IPS-NIHi11 (cell line): ENCODE measurements at regions not wholly inside any gene's neighbourhood (a gene's known extent, or its start where the extent isn't known, plus 50 kb on each side); places are given as distances from the start of the nearest gene placed in this dataset.
A peak's percentile ranks its signal among the peaks of the same experiment; 100 is the strongest.
"Not testable (repeated sequence)": the region's sequence is repeated elsewhere in the genome, so short reads cannot be mapped to it uniquely, and the experiment has no call there.

Source experiments
- DNase-seq: peaks from one replicate; pipeline ENCODE4 v3.0.0; 2012; ENCODE audit warnings: mixed read lengths, low spot score

DNA sequence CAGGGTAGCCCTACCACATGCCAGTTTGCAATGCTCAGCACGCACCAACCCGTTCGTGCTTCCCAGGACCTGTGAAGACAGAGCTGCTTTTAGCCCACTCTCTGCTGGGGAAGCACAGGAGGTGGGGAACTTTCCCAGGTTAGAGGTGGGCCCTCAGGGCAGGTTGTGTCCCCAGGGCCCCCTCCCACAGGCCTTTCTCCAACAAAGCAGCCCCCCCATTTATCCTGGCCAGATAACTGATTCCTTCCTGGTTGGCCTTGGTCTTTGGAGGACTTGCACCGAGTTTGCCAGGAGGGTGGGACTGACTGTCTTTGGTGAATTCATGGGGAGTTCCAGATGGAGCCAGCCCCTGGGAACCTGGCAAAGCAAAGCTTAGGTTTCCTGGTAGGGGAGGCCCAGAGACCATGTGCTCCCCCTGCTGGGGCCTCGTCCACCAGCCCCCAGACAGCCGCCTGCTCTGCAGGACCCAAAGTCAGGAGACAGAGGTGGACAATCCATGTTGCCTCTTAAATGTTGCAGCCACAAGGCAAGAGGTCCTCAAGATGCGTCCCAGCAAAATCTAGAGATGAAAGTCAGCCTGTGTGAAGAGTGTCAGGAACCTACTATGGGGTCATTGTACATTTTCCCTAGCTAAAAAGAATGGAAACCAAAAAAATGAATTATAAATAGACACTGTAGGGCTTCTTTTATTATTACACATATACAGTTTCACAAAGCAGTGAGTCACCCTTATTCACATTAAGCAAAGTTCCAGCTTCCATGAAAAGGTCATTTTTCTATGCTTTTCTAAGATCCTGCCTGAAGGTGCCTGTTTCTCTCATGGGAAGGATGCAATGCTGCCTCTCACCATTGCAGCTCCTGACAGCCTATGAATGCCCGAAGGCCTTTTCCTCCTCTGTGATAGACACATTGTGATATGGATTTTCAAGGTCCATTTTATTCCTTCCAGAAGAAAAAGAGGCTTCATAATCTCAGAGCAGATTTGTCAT, 497.8 kb downstream of the PREX1 start:
- peak; percentile 73 for DNase-seq

DNA sequence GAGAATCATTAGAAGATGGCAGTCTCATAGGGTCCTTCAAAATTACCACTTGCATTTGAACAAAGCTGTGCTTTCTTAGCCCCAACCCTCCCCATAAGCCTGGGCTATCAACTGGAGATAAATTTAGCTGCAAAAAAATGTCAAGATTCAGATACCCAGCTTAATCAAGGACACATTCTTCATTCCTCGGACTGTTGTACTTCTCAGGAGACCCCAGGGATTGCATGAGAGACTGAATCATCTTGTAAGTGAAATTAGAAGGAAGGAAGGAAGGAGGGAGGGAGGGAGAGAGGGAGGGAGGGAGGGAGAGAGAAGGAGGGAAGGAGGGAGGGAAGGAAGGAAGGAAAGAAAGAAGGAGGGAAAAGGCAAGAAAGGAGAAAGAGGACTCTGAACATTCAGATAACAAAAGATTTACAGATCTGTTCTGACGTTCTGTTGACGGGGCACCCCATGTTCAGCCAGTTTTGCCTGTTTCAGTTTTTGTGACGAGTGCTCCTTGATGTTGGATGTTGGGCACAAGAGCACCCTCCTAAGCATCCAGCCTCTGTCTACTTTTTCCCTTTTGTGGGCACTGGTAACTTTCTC, 498.7 kb downstream of the PREX1 start:
- DNase-seq, result no peak

GRCh38 chr20:48327848-48328247, 500.0 kb downstream of the PREX1 start:
- not testable (repeated sequence) for DNase-seq

DNA sequence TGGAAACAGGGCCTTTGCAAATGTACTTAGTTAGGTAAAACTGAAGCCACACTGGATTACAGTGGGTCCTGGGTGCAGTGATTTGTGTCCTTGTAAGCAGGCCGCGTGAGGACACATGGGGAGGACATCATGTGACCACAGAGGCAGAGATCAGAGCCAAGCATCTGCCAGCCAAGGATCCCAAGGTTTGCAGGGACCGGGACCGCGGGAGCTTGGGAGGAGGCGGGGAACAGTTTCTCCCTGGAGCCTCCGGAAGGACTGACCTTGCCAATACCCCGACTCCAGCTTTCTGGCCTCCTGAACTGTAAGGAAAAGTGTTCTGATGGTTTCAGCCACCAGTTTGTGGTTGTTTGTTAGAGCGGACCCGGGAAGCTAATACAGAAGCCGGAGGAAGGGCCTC, 500.9 kb downstream of the PREX1 start:
- DNase-seq, result no peak

DNA sequence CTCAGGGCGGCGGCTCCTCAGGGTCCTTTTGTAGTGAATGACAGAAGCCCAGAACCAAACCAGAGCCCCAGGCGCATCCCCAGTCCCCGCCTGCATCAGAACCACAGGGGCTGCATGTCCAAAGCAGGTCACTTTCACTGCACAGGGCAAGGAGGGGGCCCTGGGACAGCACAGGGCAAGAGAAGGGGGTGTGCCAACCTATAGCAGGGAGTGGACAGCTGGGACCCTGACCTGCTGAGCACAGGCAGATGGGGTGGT, 501.4 kb downstream of the PREX1 start:
- no peak for DNase-seq

DNA sequence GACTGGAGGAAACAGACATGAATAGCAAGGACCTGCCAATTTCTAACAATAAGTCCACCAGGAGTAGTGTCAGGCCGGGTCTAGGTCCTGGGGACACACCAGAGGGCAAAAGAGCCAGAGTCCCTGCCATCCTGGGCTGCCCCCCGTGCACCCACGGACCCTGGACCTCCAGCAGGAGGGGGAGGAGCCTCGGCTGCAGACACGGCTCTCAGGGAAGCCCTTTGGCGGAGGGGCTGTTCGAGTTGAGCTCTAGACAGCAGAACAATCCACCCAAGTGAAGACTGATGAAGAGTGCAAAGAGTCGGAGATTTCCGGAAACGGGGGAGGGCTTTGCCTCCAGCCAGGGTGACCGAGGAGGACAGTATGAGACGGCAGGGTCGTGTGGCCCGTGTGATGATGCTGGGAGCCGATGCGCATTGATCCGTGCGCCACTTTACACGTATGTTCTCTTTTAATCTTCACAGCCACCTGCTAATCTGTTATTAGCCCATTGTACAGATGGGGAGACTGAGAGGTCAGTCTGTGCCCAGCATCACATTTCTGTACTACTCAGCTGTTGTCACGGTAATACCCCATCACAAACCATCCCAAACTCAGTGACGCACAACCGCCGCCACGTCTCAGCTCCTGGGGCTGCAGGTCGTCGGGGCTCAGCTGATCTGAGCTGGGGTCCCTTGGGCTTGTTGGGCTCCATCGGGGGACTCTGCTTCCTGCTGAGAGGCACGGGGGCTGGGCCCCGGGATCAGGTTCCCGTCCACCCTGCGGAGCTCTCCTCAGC, 502.0 kb downstream of the PREX1 start:
- no peak for DNase-seq

DNA sequence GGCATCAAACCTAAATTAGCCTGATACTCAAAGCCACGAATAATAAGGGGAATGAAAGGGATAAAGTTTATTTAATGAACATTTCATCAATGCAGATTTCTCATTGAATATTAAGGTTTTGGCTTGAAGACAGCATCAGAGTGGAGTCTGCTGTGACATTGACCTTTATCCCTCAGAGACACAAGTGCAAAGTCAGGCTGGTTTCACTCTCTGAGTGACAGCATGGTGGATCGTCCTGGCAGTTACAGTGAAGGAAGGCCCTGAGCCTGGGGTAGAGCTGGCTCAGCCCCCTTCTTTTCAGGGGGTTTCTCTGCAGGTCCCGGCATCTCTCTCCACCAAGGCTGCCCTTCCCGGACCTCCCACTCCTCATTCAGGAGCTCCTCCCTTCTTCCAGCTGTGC, 503.1 kb downstream of the PREX1 start:
- no peak for DNase-seq

DNA sequence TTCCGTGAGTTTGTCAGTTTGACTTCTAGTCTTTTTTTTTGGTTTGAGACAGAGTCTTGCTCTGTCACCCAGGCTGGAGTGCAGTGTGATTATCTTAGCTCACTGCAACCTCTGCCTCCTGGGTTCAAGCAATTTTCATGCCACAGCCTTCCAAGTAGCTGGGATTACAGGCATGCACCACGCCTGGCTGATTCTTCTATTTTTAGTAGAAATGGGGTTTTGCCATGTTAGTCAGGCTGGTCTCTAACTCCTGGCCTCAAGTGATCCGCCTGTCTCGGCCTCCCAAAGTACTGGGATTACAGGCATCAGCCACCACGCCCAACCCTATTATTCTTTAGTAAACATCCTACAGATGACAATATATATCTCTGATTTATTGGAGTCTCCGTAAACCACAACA, 506.5 kb downstream of the PREX1 start:
- no peak for DNase-seq

DNA sequence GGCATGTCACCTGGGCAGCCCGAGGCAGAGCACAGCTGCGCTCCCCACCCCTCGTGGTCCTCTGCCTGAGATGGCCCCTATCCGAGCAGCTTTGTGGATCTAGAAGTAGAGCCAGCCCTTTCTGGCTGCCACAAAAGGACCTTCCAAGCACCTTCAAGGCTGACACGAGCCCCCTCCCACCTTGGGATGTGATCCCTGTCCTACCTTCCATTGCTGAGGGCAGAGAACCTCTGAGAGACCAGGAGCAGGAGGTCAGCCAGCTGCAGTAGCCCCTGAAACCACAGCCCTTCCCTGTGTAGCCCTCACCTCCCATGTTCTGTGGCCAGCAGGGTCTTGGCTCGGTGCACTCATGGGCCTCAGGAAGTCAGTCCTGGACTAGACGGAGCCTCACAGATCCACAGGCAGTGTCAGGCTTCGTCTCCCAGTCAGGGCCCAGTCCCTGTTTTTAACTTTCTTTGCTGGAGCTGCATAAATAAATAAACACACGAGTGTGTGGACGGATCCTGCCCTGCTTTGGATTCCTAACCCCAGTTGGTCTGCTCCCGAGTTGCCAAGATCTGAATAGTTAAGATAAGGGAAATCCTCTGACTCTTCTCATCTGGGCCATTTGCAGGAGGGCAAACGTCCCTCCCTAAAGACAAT, 507.7 kb downstream of the PREX1 start:
- DNase-seq, result no peak

DNA sequence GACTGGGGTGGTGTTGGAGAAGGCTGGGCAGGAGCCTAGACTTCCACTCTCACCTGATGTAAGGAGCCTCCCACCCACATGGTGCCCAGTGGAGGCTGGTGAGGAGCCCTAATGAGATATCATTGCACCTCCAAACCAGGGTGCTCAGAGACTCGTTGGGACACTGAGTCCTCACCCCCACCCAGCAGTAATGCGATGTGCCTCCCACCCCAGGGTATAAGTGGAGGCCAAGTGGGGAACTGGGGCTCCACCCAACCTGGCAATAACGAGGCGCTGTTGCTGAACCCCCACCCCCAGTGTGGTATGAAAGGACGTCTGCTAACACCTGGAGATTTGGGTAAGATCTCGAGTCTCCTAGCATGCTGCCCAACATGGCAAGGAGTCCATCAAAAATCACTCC, 510.2 kb downstream of the PREX1 start:
- DNase-seq, result no peak

DNA sequence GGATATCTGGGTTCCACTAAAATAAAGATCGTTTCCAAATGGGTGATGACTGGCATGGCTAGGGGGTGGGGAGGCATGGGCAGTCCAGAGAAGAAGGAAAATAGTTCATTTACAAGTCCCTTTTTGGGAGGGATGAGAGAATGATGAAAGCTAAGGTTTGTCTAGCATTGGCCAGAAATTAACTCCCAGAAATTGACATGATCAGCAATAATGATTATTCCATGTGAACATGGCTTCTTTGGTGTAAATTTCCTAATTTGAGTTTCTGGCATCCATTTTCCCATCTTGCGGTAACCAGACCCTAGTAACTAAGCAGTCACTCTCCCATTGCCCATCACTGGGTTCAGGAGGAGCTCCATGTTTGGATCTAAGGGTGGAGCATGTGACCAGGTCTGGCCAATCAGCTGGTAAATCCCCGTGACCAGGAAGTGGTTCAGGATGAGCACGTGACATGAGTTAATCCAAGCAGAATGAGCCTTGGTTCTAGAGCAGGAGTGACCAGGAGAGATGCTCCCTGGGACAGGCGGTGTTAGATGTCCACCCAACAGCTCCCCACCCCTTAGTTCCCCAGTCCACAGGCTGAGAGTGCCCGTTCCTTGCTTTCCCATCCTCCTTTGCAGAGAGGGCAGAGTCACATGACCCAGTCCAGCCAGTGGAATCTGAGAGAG, 512.7 kb downstream of the PREX1 start:
- no peak for DNase-seq

DNA sequence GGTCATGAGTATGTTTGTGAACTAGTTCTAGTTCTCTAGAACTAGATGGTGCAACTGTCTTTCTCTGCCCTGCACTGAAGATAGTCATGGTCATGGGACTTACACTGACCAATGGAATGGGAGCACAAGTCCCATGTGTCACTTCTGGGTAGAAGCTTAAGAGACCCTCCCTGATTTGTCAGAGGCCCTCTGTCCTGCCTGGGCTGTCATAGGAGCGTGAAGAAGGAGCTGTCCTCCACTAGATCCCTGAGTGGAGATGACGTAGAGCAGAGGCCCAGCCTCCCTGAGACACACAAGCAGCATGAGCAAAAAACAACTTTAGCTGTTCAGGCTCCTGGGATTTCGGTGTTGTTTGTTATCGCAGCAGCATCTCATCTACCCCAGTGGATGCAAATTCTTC, 514.5 kb downstream of the PREX1 start:
- DNase-seq, result no peak

DNA sequence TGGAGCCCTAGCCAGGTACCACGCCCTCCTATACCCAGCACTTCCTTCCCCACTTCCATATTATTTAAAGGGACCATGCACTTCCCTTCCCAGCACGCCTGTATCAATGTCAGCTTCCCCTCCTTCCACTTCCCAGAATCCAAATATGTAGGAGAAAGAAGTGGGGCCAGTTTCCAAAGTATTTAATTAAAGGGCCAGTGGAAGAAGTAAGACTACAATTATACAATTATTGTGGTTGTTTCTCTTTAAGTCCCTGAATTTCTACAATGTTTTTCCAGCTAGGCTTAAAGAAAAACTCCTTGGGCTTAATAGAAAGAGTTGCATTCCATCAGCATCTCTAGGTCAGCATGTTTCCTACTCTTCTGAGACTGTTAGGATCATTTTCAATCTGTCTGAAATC, 515.8 kb downstream of the PREX1 start:
- no peak for DNase-seq

DNA sequence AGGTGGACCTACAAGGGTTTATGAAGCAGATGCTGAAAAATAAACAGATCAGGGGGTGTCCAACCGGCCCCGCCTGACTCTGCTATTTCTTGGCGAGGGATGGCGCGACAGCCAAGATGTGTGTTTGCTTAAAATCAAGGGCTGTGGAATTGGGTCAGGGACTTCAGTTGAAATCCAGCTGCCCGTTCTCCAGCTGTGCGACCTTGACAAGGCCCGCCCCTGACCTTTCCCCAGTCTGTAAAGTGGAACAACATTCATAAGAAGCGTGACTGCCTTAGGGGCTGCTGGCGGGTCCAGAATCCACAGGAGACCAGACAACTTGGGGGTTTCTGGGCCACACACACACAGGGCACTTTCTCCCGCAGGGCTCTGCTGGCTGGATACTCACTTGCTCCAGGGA, 517.5 kb downstream of the PREX1 start:
- no peak for DNase-seq

DNA sequence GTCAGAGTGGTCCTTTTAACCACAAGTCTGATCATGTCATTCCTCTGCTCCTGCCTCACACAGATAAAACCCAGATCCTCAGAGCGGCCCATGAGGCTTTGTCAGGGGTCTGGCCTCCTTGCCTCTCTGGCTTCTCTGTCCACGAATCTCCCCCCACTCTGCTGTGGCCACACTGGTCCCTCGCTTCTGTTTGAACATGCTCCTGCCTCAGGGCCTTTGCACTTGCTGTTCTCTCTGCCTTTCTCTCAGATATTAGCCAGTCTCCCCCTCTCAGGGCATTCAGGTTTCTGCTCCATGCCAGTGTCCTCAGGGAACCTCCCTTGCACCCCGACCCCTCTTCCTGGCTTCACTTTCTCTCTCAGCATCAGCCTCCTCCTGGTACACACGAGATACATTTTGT, 518.5 kb downstream of the PREX1 start:
- DNase-seq, result no peak

- DNase-seq, result peak; percentile 60
Observed at GRCh38 chr20:48308882-48309281, 518.9 kb downstream of the PREX1 start.

DNA sequence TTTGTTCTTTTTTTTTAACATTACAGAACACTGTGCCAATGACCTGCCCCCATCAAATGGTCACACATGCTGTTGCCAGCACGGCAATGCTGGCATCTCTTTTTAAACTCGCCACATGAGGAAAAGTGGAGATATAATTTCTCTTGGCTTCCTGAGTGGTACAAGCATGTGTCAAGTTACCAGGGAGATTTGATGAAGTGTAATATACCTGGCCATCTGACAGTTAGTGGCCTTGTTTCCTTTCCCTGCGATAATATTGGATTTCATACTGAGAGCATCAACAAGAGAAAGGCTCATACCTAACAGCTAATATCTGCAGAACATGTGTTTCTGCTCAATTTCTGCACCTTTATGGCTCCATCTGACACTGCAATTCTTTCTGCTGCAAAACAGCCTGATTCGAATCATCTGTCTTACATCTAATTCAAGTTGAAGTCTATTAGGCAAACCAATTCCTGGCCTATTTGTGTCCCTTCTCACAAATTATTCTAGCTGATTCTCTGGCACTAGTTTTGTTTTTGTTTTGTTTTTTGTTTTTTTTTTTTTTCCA, 519.5 kb downstream of the PREX1 start:
- no peak for DNase-seq

- no peak for DNase-seq
Observed at GRCh38 chr20:48307277-48307676, 520.5 kb downstream of the PREX1 start.

- no peak for DNase-seq
Observed at GRCh38 chr20:48302844-48303542, 517.7 kb upstream of the SULF2 start.

DNA sequence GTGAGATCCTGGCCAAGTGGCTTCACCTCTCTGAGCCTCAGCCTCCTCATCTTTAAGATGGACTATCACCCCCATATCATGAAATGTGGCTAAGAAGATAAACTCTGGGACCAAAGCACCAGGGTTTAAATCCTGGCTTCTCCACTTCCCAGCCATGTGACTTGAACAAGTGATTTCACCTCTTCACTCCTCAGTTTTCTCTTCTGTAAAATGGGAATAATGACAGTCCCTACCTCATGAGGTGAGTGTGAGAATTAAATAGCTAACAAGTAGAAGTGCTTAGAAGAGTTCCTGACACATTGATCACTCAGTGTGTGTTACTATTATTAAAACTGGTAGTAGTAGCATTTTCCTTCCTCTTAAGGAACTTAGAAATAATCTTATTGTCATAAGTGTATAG, 516.9 kb upstream of the SULF2 start:
- DNase-seq, result no peak

DNA sequence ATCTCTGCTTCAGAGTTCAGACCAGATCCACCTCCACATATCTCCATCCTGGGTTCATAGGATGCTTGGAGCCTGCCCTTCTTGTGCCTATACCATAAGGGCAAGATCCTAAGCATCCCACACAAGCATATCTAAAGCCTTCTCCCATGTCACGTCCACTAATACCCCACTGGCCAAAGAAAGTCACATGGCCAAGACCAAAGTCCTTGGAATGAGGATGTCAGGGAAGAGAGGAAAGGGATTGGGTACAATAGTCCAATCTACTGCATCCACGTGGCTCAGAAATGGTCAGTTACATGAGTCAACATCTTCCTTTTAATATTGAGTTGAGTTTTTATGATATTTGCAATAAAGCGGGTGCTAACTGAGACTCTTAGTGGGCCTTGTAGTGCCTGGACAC, 515.9 kb upstream of the SULF2 start:
- DNase-seq, result no peak
